Right lobe of liver (tissue), 4 donors: ENCODE measurements at regions not wholly inside any gene's neighbourhood (a gene's known extent, or its start where the extent isn't known, plus 50 kb on each side); places are given as distances from the start of the nearest gene placed in this dataset.

Source experiments
- CTCF ChIP-seq, 4 donors: fragments of 200-600 bp in 3 of 4; fragments of 450-650 bp in 1 of 4; IDR thresholded peaks; one replicate each; pipeline versions ENCODE4 v1.5.1 to v1.8.0; 2016 to 2022; ENCODE audit warnings: antibody characterized with exemption in 4 of 4, mild to moderate bottlenecking in 2 of 4
- POLR2A ChIP-seq: fragments of 450-650 bp; IDR thresholded peaks from one replicate; pipeline ENCODE4 v1.6.1; 2017; ENCODE audit warnings: antibody characterized with exemption, mild to moderate bottlenecking
- donor health status: DM: no; HTN: no; CAD: no.
- donor health status: DM: no; HTN: no; CAD: no.
- donor health status: DM: no; HTN: yes; CAD: no.

GRCh38 chr16:46426336-46426735 lies 194.8 kb downstream of the SHCBP1 start:
- no peak for TF ChIP-seq CTCF (IDR thresholded peaks at IDR 0.05)
- TF ChIP-seq POLR2A = no peak
